ENCODE measurements at regions not wholly inside any gene's neighbourhood (a gene's known extent, or its start where the extent isn't known, plus 50 kb on each side); places are given as distances from the start of the nearest gene placed in this dataset.

DNA sequence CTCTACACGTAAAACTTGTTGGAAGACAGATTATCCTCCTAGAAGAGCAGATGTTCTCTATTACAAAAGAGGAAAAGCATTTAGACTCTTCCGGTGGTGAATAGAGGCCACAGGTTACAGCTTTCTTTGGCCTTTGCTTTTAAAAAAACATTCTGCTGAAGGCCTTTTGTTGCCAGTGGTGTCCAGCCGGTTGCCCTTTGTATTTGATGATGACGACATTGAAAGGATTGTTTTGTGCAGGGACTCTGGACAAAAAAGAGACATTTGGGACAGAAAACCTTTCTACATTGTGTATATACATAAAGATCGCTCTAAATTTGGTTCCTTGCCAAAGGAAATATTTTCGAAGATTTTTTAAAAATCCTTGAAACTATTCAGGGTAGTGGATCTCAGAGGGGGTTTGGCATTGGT lies 180.3 kb downstream of the C9orf152 start:
- no peak overlapping the region for H3K4me3 ChIP-seq (ENCODE audit: low read depth, low read length)
- DNase-seq = peak; percentile 78
- H3K36me3 ChIP-seq (replicated peaks) = no peaks in the 10 kb centered on the region
- TF ChIP-seq, protein P1, sequence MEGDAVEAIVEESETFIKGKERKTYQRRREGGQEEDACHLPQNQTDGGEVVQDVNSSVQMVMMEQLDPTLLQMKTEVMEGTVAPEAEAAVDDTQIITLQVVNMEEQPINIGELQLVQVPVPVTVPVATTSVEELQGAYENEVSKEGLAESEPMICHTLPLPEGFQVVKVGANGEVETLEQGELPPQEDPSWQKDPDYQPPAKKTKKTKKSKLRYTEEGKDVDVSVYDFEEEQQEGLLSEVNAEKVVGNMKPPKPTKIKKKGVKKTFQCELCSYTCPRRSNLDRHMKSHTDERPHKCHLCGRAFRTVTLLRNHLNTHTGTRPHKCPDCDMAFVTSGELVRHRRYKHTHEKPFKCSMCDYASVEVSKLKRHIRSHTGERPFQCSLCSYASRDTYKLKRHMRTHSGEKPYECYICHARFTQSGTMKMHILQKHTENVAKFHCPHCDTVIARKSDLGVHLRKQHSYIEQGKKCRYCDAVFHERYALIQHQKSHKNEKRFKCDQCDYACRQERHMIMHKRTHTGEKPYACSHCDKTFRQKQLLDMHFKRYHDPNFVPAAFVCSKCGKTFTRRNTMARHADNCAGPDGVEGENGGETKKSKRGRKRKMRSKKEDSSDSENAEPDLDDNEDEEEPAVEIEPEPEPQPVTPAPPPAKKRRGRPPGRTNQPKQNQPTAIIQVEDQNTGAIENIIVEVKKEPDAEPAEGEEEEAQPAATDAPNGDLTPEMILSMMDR (IDR thresholded peaks at IDR 0.05; ENCODE audit: low read depth, low read length, missing control alignments) = no peak
- in situ Hi-C loops (cut with HindIII; ENCODE audit: low pct_ligation_motif_present, low sequenced_read_pairs) = no loop called here
- H3K27me3 ChIP-seq (replicated peaks) = no peaks in the 10 kb centered on the region
- H3K27ac ChIP-seq = peak overlapping the region; percentile 91

DNA sequence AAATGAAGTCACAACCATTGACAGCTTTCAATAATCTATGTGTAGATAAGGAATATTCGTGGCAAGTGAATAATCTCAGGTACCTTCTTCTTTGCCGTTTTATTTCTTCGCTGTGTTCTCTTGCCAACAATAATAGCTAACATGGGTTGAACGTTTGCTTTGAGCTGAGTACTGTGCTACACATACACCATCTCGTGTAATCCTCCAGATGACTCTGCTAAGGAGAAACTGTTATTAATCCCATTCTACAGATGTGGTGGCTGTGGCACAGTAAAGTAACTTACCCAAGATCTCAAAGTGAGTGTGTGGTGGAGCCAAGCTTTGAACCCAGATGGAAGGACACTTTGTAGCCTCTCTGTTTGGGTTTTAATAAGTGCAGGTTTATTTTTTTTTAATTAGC lies 179.7 kb downstream of the C9orf152 start:
- no peak overlapping the region for H3K4me3 ChIP-seq (ENCODE audit: low read depth, low read length)
- H3K27me3 ChIP-seq (replicated peaks) = no peaks in the 10 kb centered on the region
- peak overlapping the region; percentile 91 for H3K27ac ChIP-seq
- H3K36me3 ChIP-seq (replicated peaks) = no peaks in the 10 kb centered on the region
- DNase-seq = no peak
- TF ChIP-seq, protein P1 (IDR thresholded peaks at IDR 0.05; ENCODE audit: low read depth, low read length, missing control alignments) = no peak
- in situ Hi-C loops (cut with HindIII; ENCODE audit: low pct_ligation_motif_present, low sequenced_read_pairs) = no loop called here

DNA sequence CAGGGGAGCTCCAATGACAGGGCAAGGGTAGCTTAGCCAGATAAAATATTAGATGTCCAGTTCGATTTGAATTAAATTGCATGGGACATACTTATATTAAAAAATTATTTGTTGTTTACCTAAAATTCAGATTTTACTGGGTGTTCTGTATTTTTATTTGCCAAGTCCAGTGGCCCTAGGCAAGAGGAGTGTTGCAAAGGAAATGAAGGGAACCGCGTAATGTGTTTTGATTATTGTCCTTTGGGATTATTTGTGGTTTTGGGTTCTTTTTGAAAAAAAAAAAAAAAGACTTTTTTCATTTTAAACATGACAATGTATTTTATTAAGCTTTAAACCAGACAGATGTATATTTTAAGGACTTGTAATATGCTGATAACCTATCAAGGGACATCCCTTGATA lies 179.3 kb downstream of the C9orf152 start:
- in situ Hi-C loops (cut with HindIII; ENCODE audit: low pct_ligation_motif_present, low sequenced_read_pairs) = no loop called here
- no peaks in the 10 kb centered on the region for H3K36me3 ChIP-seq (replicated peaks)
- no peak for DNase-seq
- no peaks in the 10 kb centered on the region for H3K27me3 ChIP-seq (replicated peaks)
- TF ChIP-seq, protein P1 (IDR thresholded peaks at IDR 0.05; ENCODE audit: low read depth, low read length, missing control alignments) = no peak
- H3K4me3 ChIP-seq (ENCODE audit: low read depth, low read length) = no peak overlapping the region
- H3K27ac ChIP-seq = peak overlapping the region; percentile 91

DNA sequence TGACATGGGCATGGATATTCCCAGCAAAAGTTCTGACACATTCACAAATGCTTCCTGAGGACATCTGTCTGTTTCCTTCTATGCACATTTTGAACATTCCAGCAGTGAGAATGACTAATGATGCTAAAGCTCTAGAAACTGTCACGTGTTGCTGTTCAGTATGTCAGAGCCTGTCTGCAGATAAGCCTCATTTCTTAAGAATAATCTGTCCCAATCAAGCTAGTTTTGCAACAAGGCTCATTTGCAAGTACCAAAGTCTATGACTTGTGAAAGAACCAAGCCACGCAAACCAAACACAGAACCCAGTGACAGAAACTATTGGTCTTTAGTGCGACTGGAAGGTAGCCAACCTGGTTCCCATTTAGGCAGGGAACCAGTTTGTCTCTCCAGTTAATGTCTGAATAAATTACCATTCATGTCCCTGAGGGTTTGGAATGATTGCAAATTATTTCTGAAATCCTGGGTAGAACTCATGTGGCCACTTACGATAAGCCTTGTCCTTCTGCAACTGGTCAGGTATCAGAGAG lies 178.5 kb downstream of the C9orf152 start:
- in situ Hi-C loops (cut with HindIII; ENCODE audit: low pct_ligation_motif_present, low sequenced_read_pairs) = no loop called here
- TF ChIP-seq, protein P1 (IDR thresholded peaks at IDR 0.05; ENCODE audit: low read depth, low read length, missing control alignments) = no peak
- Histone ChIP-seq H3K4me3 (ENCODE audit: low read depth, low read length) (no peak overlapping the region), H3K36me3 (replicated peaks) (no peaks in the 10 kb centered on the region), H3K27ac (peak overlapping the region; percentile 91), H3K27me3 (replicated peaks) (no peaks in the 10 kb centered on the region)
- peak; percentile 91 for DNase-seq

DNA sequence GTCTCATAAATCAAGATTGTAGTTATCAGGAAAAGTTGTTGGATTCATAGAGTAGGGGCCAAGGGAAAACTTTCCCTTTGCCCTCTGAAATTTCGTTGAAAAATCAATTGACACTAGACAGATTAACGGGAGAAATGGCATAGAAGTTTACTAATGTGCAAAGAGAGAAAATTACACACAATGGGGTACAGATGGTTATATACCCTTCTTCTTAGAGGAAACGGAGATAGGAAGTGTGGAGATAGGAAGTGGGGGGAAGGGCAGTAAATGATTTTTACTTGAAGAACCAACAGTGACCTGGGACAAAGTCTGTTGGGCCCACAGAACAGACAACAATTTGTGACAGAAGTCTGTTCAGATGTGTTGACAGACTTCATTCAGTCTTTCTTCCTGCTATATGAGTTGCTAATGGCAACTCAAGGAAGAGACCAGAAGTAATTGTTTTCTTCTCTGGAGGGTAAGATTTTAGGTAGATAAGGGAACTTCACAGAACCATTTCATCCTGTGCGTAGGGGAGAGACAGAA lies 177.9 kb downstream of the C9orf152 start:
- Histone ChIP-seq H3K4me3 (ENCODE audit: low read depth, low read length) (no peak overlapping the region), H3K27me3 (replicated peaks) (no peaks in the 10 kb centered on the region), H3K27ac (peak overlapping the region; percentile 91), H3K36me3 (replicated peaks) (no peaks in the 10 kb centered on the region)
- DNase-seq = no peak
- in situ Hi-C loops (cut with HindIII; ENCODE audit: low pct_ligation_motif_present, low sequenced_read_pairs) = no loop called here
- TF ChIP-seq, protein P1 (IDR thresholded peaks at IDR 0.05; ENCODE audit: low read depth, low read length, missing control alignments) = no peak

DNA sequence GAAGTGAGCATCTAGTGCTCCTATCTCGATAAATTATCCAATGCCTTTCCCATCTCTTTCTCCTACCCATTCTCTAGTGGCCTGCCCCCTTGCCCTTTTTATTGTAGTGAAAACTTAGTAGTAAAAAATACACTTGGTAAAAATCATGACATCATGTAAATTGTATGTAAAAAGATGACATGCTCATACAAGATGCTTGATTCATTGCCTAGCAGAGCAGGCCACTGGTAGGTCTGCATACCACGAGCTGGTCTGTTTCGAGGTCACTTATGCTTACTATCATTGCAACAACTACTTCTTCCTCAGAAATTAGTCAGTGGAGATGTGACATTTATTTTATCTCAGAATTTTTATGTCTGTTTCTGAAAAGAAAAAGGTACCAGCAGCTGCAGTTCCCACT lies 177.3 kb downstream of the C9orf152 start:
- Histone ChIP-seq H3K27me3 (replicated peaks) (no peaks in the 10 kb centered on the region), H3K4me3 (ENCODE audit: low read depth, low read length) (no peak overlapping the region), H3K27ac (peak overlapping the region; percentile 91), H3K36me3 (replicated peaks) (no peaks in the 10 kb centered on the region)
- DNase-seq = peak; percentile 85
- in situ Hi-C loops (cut with HindIII; ENCODE audit: low pct_ligation_motif_present, low sequenced_read_pairs) = no loop called here
- TF ChIP-seq, protein P1 (IDR thresholded peaks at IDR 0.05; ENCODE audit: low read depth, low read length, missing control alignments) = no peak
